ENCODE measurements at regions not wholly inside any gene's neighbourhood (a gene's known extent, or its start where the extent isn't known, plus 50 kb on each side); places are given as distances from the start of the nearest gene placed in this dataset.
A peak's percentile ranks its signal among the peaks of the same experiment; 100 is the strongest.
"Not testable (repeated sequence)": the region's sequence is repeated elsewhere in the genome, so short reads cannot be mapped to it uniquely, and the experiment has no call there.

DNA sequence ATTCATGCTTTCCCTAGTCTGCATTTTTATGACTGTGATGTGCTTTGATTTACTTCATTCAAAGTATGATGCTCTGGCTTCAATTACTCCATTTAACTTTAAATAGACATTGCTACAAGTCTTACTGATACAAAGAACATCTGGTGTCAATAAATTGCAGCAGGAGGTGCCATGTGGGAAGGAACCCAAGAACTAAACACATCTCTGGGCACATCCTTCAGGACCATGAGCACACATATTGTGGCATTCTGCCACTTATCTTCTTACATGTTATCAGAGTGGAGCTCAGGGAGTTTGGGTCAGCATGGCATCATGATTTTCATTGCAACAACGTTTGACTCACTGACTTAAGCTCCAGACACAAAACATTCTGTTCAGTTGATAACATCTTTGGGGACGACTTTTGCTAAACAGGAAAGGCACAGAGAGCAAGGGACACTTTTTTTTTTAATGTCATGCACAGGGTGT is 227.0 kb downstream of the DKK1 start:
- DNase-seq, result peak; percentile 65

DNA sequence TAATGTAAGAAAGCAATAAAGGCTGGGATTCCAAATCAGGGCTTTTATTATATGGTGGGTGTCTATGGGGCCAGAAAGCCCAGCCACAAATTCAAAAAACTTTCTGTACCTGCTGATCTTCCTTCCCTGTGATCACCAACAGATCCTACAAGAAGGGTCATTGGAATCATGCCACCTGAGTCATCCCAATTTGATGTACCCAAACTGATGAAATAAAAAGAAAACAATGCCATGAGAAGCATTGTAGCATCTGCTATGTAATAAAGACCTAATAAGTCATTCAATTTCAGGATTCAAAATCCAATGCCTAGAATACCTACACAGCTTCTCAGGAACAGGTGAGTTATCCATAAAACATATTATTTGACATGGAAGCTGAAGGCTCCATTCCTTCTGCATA is 228.8 kb downstream of the DKK1 start:
- DNase-seq, result peak; percentile 28

DNA sequence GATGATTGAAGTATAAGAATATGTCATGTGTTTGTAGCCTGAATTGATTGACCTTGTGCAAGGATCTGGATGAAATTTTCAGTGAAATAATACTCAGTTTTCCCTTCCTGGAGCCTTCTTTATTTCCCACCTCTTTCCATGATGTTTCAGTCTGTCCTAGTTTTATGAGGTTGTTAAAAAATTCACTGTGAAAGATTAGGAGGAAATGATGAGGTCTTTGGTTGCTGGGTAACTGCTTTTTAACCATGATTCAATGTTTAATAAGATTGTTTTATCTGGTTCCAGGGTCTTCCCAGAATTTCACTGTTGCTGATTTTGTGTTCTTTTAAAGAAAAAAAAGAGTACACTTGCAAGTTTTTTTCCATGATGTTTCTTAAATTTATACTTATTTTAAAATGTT is 221.5 kb downstream of the MBL2 start:
- DNase-seq, result no peak

DNA sequence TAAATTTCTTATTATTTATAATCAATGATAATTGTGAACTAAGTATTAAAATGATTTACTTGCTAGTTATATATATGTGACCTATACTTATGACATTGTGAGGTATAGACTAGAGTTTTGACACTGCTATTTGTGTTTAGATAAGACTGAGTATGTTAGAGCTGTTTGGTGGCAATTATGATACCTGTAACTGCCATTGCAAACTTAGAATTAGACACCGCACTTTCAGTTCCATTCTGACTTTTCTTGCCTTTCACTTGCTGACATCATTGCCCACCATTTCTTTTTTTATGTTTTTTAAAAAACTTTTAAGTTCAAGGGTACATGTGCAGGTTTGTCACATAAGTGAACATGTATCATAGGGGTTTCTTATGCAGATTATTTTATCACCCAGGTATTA is 214.5 kb downstream of the MBL2 start:
- DNase-seq, result no peak

DNA sequence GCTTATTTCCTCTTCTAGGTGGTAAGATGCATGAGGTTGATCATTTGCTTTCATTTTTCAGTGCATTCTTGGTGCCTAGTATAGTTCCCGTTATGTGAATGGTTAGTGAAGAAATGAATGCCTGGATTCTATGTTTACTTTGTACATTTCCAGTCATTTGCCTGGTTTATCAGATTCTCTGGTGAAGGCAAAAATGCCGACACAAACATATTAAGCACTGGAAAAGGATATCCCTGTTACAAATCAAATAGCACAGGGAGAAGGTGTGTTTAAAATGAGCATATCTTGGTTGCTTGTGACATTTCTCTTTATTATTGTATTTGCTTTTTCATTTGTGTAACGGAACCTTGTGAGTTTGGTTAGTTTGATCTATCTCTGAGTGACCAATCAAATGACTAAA is 211.3 kb downstream of the MBL2 start:
- no peak for DNase-seq

DNA sequence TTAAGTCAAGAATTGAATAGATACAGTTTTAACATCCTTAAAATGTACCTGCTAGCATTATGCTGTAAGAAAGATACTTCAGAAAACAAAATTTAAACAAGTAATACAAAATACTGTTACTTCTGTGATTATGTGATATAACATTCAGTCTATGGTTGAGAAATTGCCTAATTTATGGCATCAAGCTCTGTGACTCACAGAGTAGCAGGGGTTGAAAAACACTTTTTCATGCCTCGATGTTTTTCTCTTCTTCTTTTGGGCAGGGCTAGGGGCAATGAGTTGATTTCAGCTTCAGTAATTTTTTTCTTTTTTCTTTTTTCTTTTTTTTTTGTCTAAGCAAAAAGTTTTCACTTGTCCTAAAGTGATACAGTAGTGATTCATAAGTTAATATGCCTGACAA is 209.2 kb downstream of the MBL2 start:
- DNase-seq, result no peak

DNA sequence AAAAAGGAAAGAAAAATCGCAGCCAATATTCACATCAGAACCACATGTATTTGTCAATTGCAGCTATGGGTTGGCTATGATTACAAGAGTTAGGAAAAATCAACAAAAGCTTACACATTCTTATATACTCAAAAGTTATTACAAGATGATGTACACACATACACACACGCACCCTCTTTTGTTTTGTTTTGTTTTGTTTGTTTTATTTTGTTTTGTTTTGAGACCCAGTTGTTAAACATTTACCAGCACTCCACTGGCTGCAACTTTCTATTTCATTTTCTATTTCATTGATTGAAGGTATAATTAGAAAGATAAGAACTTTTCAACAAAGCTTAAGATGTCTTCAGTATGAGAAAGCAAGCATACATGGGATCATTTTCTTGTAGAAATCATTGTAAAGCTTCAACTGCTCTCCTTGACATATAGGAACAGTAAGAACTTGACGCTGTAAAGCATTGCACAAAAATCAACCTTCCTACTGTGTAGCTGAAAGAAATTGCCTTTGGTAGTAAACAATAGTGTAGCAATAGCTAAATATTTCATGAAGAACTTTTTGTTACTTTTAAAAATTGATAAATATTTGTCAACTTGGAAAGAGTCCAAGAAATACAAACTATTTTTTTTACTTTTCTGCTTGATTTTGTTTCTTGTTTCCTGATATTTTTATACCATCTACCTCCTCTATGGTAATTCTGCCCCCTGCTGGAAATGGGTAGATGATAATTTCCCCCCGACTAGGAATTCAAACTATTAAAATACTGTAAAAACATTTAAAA is 205.9 kb downstream of the MBL2 start:
- peak; percentile 75 for DNase-seq

DNA sequence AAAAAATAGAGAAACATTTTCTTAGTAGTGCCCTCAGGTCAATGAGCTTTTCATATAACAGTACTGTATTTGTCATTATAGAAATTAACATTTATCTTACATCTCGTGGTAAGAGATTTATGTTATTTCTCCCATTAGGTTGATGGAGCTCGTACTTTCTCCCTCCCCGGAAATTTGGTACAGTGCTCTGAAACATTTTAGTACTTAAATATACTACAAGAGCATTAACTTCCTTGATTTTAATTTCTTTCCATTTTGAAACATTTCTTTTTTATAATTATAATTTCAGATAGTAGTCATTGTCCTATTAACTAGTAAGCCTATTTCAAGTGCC is 205.4 kb downstream of the MBL2 start:
- DNase-seq, result no peak

DNA sequence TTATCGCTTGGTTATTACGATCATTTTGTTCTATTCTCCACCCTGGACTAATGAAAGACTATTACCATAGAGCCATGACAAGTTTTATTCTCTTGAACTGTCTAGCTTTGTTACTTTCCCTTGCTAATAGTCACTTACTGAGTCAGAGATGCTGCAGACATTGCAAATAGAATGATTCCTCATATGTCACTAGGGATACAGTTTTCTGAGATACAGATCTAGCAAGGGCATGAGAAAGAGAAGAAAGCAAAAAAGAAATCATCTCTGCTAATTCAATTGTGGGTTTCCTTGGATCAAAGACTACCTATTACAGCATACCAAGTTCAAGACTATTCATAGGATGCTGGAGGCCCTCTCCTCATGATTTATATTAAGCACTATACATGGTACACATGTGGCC is 204.3 kb downstream of the MBL2 start:
- no peak for DNase-seq

DNA sequence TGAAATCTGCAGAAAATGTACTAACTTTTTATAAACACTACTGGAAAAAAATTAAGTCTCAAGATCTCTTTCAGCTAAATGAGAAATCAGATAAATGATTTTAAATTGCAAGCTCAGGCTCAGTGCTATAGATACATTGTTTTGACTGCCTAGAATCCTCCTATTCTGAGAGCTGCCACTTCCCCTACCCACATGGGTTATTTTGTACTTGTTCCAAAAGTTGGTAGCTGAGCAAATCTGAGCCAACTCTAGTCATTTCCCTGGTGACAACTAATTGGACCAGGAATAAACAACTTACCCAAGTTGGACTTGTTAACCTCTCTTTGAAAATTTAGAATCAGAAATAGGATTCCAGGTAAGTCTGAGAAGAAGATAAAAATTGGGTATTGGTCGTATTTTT is 202.1 kb downstream of the MBL2 start:
- no peak for DNase-seq

DNA sequence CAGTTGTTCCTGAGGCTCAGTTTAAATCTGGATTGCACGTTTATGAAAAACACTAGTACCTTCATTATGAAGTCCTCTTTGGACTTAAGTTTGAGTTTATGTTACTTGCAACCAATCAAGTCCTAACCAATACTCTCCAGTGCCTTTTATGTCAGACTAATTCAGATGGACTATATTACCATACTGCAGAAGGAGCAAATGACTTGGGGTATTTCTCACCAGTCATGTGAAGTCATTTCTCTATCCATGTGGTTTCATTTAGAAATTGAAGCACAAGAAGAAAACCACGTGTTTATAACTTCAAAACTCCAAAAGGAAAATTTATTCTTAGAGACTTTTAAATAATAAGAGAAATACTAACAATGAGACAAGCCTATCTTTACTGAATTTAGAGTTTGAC is 201.6 kb downstream of the MBL2 start:
- peak; percentile 18 for DNase-seq

DNA sequence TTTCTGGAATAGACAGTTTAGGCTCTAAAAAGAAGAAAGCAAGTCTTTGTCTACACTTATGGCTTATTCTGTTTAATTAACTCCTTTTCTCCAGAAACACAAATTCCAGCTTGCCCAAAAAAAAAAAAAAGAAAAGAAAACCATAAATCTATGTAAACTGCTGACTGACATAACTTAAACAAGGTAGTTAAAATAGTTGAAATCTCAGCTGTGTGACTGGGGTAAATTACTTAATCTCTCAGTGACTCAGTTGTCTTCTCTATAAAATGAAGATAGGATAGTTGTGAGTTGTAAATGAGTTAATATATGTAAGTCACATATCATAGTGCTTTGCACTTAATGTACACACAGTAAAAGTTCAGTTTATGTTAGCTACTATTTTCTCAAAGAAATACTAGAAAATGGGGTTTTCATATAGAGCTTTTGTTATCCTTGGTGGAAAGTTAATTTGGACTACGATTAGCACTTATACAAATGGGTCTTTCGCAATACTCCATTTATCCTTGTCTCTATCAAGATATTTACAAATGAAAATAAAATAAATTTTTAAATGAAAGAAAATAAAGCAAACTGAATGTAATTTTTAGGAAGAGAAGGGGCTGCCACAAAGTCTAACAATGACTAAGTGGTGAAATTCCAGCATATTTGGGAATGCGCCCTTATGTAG is 200.9 kb downstream of the MBL2 start:
- DNase-seq, result no peak

DNA sequence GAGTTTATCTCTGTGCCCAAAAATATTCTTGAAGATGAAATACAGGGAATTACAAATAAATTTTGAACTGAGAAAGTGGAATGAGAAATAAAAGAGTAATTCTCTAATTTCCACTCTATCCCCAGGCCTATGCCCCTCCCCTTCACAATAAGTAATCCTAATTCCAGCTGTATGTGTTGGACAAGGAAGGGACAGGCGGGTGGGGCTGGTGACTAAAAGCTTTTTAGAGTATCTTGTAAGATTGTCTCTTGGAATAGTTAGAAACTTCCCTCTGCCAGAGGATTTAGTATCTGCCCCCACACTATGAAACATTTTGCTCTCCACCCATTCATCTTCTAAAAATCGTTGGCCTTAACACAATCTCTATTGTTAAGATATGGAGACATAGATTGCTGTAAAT is 199.2 kb downstream of the MBL2 start:
- no peak for DNase-seq

DNA sequence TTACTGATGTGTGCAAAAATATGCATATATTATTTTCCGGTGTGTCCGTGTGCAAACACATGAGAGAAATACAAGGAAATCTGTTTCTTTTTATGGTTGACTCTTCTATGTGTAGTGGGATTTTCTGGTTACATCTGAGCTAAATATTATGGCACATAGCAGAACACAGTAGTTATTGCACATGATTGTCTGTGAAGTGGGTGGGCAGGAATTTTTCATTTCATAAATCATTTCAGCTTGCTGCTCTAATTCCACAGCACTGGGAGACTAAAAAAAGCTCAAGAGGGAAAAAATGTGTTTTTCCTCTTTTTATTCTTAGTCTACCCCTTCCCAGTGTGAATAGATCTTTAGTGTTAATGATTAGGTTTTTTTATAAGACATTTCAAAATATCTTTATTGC is 197.9 kb downstream of the MBL2 start:
- DNase-seq, result peak; percentile 24

DNA sequence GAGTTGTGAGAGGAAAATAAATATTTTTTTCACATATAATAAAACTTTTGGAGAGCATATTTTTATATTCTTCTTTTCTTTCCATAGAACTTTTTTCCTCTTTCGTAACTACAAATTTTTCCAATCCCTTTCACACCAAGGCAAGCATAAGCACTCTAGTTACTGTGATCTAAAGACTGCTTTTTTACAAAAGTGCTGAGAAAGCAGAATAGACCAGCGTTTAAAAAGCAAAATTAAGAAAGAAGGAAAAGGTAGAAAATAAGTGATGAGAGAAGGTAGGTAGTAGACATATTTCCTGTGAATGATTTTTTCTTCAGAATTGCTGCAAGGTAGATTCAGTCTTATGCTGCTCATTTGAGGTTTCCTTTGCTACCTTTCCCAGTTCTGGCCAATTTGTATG is 195.5 kb downstream of the MBL2 start:
- DNase-seq, result no peak

DNA sequence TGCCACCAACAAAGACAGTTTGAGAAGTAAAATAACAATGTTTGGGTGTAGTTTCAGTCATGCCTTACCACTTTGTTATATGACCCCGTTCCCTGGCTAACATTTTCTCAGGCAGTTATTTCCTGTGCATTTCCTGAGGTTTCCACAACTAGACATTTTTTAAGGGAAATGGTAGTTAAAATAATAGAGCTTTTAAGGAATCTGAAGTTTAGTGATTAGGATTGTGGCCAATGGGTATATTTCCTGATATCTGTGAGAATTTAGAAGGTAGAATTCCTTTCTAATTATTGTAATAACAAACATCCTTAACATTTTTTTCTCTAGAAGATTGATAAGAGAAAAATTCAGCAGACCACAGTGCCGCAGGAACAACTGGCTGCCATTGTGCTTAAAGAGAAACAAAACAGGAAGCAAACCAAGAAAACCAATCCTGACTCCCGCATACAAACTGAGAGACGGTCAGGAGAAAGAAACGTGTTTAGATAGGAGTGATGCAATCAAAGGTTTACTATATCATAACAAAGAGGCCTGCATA is 193.6 kb downstream of the MBL2 start:
- DNase-seq, result peak; percentile 13

DNA sequence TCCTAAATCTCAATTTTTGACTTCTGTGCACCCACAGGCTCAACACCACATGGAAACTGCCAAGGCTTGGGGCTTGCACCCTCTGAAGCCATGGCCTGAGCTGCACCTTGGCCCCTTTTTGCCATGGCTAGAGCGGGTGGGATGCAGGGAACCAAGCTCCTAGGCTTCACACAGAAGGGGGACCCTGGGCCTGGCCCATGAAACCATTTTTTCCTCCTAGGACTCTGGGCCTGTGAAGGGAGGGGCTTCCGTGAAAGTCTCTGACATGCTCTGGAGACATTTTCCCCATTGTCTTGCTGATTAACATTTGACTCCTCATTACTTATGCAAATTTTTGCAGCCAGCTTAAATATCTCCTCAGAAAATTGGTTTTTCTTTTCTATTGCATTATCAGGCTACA is 190.9 kb downstream of the MBL2 start:
- not testable (repeated sequence) for DNase-seq

DNA sequence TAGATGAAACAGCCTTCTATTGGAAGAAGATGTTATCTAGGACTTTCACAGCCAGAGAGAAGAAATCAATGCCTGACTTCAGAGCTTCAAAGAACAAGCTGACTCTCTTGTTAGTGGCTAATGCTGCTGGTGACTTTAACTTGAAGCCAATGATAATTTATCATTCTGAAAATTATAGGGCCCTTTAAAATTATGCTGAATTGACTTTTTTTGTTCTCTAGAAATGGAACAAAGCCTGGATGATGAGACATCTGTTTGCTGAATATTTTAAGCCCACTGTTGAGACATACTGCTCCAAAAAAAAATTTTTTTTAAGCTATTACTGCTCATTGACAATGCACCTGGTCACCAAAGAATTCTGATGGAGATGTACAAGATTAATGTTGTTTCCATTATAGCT is 189.2 kb downstream of the MBL2 start:
- DNase-seq, result no peak

DNA sequence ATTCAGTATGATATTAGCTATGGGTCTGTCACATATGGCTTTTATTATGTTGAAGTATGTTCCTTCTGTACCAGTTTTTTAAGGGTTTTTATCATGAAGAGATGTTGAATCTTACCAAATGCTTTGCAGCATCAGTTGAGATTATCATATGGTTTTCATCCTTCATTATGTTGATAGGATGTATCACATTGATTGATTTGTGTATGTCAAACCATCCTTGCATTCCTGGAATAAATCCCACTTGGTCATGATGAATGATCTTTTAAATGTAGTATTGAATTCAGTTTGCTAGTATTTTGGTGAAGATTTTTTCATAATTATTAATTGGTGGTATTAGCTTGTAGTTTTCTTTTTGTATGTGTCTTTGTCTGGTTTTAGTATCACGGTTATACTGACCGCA is 185.9 kb downstream of the MBL2 start:
- no peak for DNase-seq

DNA sequence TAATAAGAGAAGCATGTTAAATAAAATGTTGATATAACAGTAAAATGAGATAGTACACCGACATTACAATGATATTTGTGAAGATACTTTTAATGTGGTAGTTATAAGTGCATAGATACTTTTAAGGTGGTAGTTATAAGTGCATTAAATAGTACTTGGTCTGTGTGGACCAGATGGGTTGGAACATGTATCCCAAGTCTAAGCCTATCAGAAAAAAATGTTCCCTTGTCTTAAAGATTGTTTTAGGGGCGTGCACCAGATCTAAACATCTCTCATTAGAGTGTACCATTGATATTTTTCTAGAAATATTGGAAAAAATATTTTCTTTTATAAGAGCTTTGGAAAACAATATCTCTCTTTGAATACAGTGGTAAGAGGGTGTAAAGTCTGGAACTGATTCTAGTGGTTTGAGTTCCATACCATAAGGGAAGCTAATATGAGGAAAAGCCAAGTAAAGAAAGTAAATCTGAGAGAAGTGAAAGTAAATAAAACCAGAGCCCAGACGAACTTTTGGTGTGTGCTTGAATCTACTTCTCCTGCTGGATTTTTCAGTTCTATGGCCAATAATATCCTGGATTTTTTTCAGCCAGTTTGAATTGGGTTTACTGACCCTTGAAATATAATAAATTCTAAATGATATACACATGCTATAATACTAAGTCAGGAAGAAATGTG is 175.3 kb downstream of the MBL2 start:
- no peak for DNase-seq

DNA sequence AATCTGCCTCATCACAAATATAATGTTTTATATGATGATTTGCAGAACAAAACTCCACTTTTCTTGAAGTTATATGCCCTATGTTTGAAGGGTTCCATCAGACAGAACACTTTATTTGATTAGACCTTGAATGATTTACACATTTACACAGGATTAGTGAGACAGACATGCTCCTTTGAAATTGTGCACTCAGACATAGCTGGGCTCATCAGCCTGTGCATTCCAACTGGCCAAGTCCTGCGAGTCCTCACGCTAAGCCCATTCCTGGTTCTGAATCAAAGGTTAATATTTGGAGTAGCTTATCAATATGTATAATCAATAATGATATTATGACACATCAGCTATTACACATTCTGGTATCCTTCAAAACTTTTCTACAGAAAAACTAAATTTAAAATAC is 173.6 kb downstream of the MBL2 start:
- DNase-seq, result no peak

DNA sequence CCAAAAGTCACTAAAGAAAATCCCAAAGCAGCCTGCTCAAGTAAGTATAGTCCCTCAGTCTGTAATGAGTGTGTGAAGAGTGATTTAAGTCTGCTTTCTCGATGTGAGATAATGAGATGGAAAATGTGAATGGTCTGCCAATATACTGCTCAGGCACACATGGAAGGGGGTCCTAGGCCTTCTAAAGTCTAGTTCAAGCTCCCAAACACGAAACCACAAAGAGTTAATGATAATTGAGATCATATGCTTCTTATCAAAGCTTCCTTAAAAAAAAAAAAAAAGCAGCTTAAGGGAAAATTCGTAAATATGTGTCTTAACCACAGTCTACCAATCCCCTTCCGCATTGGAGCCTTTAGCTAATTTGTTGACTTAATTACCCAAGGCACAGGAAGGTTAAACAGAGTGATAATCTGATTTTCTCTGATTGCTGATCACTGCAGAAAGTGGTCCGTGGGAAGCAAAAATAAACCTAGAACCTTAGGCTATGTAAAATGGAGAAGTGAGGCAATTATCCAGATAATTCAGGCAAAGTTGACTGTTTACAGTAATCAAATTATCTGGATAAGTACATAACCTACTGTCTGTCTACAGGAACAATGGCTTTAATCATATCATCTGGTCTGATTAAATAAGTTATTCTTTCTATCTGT is 172.9 kb downstream of the MBL2 start:
- no peak for DNase-seq

DNA sequence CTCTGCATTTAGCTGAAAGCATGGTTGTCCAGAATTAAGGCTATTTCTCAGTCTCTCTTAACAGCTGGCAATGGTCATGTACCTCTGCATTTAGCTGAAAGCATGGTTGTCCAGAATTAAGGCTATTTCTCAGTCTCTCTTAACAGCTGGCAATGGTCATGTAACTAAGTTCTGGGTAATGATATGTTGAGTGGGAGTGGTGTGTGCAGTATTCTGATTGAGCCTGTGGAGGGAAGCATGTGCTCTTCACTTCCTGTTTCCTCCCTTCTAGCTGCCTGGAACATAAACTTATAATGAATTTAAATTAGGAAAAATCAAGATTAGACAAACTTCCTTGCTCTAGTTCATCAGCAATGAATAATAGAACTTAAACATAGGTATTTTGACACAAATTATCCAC is 168.5 kb downstream of the MBL2 start:
- not testable (repeated sequence) for DNase-seq
